Right hindlimb (tissue), 1 donor: ENCODE measurements at regions not wholly inside any gene's neighbourhood (a gene's known extent, or its start where the extent isn't known, plus 50 kb on each side); places are given as distances from the start of the nearest gene placed in this dataset.

Experiments used
- DNase-seq: peaks from one replicate; pipeline ENCODE4 v3.0.0-alpha.2; 2018

DNA sequence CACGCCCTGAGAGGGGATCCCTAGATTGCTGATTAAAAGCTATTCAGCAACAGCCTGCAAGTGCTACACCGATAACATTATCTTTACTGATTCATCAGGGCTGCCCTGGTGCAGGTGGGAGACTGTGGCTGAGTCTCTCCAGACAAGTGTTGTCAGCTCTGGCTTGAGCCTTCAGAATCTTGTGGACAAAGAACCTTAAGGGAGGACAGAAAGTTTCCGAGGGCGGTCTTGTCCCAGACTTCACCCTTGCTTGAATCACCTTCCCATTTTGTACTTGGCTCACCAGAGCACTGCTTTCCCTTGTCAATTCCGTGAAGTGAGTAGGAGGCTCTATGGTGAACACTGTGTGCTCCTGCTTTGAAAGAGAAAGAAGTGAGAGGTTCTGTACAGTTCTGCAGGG, 88.6 kb upstream of the PCSK2 start:
- DNase-seq, result no peak

DNA sequence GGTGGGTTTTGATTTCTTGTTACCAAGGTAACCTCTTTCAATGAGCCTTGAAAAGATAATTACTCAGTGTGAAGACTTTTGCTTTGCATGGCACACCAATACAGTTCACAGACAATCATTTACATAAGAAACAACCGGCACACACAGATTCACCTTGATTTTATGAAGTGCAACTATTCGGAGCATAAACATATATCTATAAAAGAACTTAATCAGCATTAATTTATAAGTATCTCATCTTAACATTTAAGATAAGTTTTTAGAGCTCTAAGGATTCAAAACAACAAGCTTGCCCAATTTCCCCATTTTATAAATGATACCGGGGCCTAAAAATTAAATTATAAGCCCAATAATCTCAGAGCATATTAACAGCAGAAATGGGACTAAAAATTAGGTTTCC, 85.9 kb upstream of the PCSK2 start:
- no peak for DNase-seq

DNA sequence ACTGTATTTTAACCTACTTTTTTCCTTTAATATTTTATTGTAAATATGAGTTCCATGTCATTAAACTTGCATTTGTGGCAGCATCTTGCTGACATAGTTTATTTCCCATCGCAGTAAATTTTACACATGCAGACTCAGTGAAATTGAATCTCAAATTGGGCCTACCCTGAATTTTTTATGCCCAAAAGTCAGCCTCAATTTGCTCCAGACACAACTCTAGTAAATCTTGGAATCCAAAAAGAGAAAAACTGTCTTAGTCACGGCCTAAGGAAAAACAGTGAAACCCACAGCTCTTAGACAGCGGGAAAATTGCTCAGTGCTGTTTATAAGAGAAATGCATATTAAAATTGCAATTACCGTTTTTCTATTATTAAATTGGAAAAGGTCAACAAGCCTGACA, 85.3 kb upstream of the PCSK2 start:
- DNase-seq, result no peak

DNA sequence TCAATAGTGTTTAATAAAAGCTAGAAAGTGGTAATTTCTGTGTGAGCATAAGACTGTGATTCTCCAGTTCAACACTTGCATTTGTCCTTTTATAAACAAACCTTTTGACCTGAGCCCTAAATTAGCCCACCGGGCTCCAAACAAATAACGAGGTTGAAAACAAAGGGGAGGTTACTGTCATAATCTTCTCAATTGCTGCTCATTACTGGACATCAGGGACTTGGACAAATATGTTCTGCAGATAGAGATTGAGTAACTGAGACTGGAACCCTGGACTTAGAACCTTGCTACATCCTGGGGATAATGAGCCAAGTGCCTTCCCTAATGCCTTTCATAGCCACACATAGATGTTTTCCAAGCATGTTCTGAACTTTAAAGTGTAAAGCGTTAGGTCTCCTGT, 84.2 kb upstream of the PCSK2 start:
- DNase-seq, result no peak

DNA sequence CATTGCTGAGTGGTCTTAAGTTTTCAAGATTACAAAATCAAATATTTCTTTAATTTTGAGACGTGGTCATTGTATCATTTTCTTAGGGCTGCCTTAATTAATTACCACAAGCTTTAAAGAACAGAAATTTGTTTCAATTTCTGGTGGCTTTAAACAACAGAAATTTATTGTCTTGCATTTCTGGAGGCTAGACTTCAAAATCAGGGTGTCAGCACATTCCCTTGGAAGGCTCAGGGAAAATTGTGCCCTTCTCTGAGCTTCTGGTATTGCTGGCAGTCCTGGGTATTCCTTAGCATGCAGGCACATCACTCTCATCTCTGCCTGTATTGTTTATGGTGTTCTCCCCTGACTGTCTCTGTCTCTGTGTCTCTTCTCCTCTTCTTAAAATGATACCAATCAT, 76.0 kb upstream of the PCSK2 start:
- DNase-seq, result no peak

DNA sequence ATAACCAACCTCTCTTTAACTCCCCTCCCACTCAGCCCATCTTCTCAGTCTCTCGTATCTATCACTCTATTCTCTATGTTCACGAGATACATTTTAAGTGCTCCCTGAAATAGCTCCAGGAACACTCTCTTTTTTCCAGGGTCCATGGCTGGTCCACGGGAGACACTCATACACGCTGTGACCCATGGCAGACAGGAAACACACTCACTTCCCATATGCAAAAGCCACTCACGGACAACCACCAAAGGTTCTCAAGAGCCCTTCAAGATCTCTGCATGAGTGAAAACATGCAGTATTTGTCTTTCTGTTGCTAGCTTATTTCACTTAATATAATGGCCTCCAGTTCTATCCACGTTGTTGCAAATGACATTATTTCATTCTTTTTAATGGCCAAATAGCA, 71.4 kb upstream of the PCSK2 start:
- DNase-seq, result no peak

DNA sequence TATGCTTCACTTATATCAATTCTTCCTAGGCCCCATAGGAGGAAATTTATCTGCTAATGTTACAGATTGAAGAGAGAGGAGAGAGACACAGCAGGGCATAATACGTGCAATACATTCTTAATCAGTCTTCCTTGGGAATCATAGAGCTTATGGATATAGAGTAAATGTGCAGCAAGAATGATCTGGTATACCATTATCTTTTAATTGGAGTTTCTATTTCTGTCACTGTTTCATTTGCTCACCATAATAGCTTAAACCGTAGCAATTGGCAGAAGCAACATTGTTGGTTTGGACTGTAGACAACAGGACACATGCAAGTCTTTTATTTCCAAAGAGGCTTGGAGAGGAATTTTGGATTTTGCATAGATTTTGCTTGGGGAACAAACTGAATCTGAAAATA, 68.1 kb upstream of the PCSK2 start:
- DNase-seq, result no peak

DNA sequence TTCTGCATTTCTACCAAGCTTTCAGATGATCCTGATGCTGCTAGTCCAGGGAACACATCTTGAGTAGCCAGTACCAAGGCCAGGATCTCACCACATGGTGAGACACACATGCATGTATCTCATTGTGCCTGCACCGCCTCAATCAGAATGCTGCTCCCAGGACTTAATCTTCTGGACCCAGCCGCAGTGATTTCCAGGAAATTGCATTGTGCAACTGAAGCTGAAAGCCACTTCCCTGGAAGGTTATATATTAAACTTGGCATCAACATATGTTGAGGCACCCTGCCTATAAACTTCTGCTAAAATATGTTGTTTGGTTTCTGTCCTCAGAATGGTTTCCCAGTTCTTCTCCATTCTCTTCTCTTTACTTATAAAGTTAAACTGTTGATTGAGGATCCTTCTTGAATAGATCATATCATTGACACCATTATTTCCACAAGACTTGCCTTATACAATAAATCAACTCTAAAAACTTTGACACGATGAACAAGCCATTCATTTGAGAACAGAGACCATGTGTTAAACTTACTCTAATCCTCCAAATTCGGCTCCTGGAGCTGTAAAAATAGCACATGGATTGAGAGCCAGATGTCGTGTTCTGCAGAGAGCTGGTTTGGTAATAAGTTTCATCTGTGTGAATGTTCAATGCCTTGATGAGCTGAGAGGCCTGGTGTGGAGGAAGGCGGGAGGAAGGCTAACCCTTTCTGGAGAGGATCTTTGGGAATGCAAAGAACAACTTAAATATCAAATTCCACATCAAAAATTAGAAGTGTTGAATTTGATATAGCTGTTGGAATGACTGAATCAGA, 65.0 kb upstream of the PCSK2 start:
- DNase-seq, result peak; percentile 54

DNA sequence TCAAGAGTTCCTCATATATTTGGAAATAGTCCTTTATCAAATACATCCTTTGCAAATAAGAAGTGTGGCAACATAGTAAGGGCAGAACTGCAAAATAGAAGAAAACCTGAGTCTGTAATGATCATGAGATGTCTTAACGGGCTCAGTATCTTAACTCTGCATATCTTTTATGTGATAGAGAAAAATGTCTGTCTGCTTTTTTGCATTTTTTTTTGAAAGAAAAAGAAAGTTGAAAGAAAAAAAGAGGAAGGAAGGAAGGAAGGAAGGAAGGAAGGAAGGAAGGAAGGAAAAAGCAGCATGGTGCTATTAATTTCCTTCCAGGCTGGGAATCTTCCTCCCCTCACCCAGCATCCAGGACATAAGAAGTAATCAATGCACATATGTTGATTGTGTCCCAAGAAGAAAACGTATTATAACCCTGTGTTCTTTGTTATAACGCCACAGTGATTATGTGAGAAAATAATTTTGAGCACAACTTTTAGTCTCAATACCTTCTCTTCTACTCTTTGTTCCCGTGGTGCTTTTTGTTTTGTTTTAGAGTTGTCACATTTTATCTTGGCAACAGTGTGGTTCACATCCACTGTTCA, 58.7 kb upstream of the PCSK2 start:
- DNase-seq, result no peak

DNA sequence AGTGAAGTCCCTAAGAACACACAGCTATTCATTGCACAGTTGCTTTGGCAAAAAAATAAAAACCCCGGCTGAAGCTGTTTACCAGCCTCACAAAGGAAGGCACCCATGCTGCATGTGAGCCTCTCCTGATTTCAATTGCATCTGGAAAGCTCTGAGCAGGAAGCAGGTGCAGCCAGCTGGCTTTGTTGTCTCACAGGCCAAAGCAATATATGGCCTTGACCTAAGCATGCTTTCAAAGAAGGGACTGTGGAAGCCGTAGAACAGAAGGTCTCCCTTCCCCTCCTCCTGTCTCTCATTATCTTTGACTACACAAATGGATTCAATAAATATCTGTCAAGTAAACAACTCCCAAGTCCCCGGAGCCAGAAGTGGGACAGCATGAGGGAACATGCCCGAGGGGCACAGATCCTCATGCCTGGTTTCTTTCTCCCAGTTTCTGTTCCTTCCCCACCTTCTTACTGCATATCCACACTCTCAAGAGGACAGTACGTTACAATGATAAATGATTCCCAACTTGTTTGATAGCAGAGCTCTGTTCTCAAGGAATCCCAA, 57.2 kb upstream of the PCSK2 start:
- peak; percentile 44 for DNase-seq

DNA sequence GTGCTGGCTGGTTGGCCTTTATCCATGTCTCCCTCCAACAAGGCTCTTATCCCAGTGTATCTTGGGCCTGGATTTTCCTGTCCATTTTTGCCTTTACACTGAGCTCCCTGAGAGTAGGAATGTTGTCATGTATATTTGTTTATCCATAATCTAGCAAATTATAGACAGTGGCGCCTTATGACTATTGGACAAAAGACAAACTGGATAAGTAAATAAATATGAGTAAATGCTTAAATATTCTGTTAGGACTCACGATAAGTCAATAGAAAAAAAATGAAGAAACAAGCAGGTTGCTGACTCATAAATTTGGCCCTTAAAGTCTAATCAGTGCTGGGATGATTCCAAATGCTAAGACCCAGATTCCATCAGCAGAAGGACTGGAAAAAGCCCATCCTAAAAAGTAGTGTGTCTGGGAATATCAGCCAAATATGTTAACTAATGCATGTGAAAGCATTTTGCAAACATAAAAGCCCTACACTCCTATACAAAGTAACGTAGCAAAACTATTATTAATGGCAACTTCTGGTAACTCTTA, 55.0 kb upstream of the PCSK2 start:
- DNase-seq, result no peak

DNA sequence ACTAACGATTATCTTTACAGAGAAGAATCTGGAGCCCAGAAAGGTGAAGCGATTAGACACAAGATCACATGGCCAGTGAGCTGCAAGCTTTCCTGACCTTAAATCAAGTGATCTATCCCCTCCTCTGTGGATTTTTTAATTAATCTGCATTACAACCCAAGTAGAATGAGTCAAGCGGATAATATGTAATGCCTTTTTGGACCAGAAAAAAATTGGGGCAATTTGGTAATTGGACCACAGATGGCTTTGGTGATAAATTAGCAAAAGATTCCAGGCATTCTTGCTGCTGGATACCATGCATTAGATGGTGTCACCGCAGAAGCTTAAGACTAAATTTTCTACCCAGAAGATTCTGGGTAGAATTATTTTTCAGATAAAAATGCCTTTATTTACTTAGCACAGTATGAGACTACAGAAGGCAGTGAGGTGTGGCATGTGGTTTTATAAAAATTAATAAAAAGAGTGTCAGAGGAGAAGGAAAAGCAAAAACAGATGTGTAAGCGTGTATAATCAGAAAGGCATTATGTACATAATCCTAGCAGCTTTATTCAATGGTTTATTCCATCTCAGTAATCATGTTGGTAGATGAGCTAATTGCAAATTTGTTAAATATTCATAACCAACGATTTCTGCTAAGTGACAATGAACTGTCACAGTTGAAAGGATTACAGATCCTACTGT, 53.9 kb upstream of the PCSK2 start:
- DNase-seq, result no peak
